ENCODE measurements at regions not wholly inside any gene's neighbourhood (a gene's known extent, or its start where the extent isn't known, plus 50 kb on each side); places are given as distances from the start of the nearest gene placed in this dataset.

DNA sequence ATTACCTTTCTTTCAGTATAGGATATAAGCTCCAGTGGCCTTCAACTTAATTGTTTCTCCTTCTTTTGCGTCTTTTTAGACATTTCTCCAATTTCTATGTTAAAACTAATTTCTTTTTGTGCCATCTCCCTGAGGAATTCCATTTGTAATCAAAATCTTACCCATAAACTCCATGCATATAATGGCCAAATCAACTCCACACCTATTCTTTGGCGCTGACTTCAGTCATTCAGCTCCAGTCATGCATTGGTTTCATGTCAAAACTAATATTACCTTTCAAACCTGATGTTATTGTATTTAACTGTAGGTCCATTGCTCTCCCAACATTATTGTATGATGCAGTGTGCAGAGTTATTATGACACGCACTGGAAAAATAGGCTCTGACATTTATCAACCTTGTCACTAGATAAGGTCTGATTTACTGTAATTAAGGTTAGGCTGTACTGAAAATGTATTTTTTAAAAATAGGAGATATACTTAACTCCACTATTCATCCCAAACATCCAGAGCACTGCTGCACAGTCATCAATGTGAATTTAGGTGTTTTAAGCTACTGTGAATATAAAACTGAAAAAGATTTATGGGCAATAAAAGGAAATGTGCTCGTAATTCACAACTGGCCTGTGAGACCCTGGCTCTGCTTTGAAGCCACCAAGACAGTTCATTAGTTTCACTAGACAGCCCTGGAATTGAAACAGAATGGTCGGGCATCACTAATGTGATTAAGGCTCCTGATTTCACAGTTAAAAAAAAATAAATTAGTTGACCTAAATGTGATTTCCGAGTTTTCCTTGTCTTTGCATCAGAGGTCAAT is 180.6 kb upstream of the GRIA4 start:
- intact Hi-C loops (cut with micrococcal nuclease), result no loop called here
- Mint-ChIP-seq H3K4me3 (no peak overlapping the region), H3K27ac (no peak overlapping the region), H3K4me1 (no peaks in the 10 kb centered on the region), H3K9me3 (ENCODE audit: insufficient read depth) (peaks cover 3% of the 10 kb centered on the region), H3K27me3 (no peaks in the 10 kb centered on the region)
- ATAC-seq (ENCODE audit: low read depth), result no peak
- Histone ChIP-seq H3K79me2 (ENCODE audit: control insufficient read depth, insufficient read depth, low read length) (no peaks in the 10 kb centered on the region), H3K27ac (ENCODE audit: low read length in 2 of 2) (no peak overlapping the region), H4K20me1 (ENCODE audit: control insufficient read depth, insufficient read depth, low read length, poor library complexity, severe bottlenecking) (no peaks in the 10 kb centered on the region), H3K4me1 (ENCODE audit: control insufficient read depth in 2 of 2, insufficient read depth in 2 of 2, low read length in 2 of 2) (no peaks in the 10 kb centered on the region), H2AFZ (ENCODE audit: insufficient read depth, low read depth, low read length, poor library complexity, severe bottlenecking) (no peak overlapping the region), H3K4me2 (replicated peaks; ENCODE audit: low read depth, low read length, poor library complexity, severe bottlenecking) (no peak overlapping the region), H3K36me3 (replicated peaks in 1 of 2; ENCODE audit: control extremely low read depth in 1 of 2, control insufficient read depth in 1 of 2, extremely low read depth in 1 of 2, insufficient read depth in 2 of 2, low read length in 1 of 2) (no peaks in the 10 kb centered on the region), H3K4me3 (ENCODE audit: control extremely low read depth in 1 of 5, extremely low read depth in 1 of 5, insufficient read depth in 1 of 5, low read depth in 2 of 5, low read length in 4 of 5) (no peak overlapping the region), H3K9ac (ENCODE audit: low read length) (no peak overlapping the region), H3K9me3 (ENCODE audit: control extremely low read depth in 1 of 3, control insufficient read depth in 2 of 3, insufficient read depth in 1 of 3, low read length in 2 of 3) (peaks cover 0 to 1% (median 0%) of the 10 kb centered on the region in 3 donors), H3K27me3 (replicated peaks in 1 of 4; ENCODE audit: control extremely low read depth in 1 of 4, control insufficient read depth in 3 of 4, insufficient read depth in 4 of 4, low read length in 3 of 4) (no peaks in the 10 kb centered on the region)
- ChIA-PET CTCF (no interaction called here), POLR2A (no interaction called here)
- no peak for DNase-seq
- TF ChIP-seq EZH2 (IDR thresholded peaks at IDR 0.05; ENCODE audit: borderline replicate concordance, insufficient read depth, low read depth, low read length, poor library complexity, severe bottlenecking), result no peak
- TF ChIP-seq, protein P1, sequence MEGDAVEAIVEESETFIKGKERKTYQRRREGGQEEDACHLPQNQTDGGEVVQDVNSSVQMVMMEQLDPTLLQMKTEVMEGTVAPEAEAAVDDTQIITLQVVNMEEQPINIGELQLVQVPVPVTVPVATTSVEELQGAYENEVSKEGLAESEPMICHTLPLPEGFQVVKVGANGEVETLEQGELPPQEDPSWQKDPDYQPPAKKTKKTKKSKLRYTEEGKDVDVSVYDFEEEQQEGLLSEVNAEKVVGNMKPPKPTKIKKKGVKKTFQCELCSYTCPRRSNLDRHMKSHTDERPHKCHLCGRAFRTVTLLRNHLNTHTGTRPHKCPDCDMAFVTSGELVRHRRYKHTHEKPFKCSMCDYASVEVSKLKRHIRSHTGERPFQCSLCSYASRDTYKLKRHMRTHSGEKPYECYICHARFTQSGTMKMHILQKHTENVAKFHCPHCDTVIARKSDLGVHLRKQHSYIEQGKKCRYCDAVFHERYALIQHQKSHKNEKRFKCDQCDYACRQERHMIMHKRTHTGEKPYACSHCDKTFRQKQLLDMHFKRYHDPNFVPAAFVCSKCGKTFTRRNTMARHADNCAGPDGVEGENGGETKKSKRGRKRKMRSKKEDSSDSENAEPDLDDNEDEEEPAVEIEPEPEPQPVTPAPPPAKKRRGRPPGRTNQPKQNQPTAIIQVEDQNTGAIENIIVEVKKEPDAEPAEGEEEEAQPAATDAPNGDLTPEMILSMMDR (IDR thresholded peaks at IDR 0.05), result no peak
- WGBS (ENCODE audit: insufficient coverage), result 60% methylated on average over 1 of the region's 6 CpGs

DNA sequence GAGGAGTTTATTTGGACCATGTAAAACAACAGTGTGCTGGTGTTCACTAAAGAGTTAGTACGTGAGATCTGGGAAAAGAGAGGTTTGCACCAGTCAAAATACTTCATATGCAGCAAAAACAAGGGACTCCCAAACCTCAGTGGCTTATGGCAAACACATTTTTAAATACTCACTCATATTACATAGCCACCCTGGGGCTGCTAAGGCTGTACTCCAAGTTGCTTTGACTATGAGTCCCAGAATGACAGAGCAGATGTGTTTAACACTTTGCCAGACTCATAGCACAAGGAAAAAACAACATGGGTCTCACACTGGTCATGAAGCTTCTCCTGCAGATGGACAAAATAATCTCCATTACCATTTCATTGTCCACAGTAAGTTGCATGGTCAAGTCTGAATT is 202.8 kb upstream of the GRIA4 start:
- Histone ChIP-seq H3K9ac (ENCODE audit: low read length) (no peak overlapping the region), H3K4me1 (ENCODE audit: control insufficient read depth in 2 of 2, insufficient read depth in 2 of 2, low read length in 2 of 2) (no peaks in the 10 kb centered on the region), H3K4me3 (ENCODE audit: control extremely low read depth in 1 of 5, extremely low read depth in 1 of 5, insufficient read depth in 1 of 5, low read depth in 2 of 5, low read length in 4 of 5) (no peak overlapping the region), H3K27ac (ENCODE audit: low read length in 2 of 2) (no peak overlapping the region), H3K79me2 (ENCODE audit: control insufficient read depth, insufficient read depth, low read length) (no peaks in the 10 kb centered on the region), H3K4me2 (replicated peaks; ENCODE audit: low read depth, low read length, poor library complexity, severe bottlenecking) (no peak overlapping the region), H3K36me3 (replicated peaks in 1 of 2; ENCODE audit: control extremely low read depth in 1 of 2, control insufficient read depth in 1 of 2, extremely low read depth in 1 of 2, insufficient read depth in 2 of 2, low read length in 1 of 2) (no peaks in the 10 kb centered on the region), H2AFZ (ENCODE audit: insufficient read depth, low read depth, low read length, poor library complexity, severe bottlenecking) (no peak overlapping the region), H3K27me3 (replicated peaks in 1 of 4; ENCODE audit: control extremely low read depth in 1 of 4, control insufficient read depth in 3 of 4, insufficient read depth in 4 of 4, low read length in 3 of 4) (no peaks in the 10 kb centered on the region), H4K20me1 (ENCODE audit: control insufficient read depth, insufficient read depth, low read length, poor library complexity, severe bottlenecking) (no peaks in the 10 kb centered on the region), H3K9me3 (ENCODE audit: control extremely low read depth in 1 of 3, control insufficient read depth in 2 of 3, insufficient read depth in 1 of 3, low read length in 2 of 3) (no peaks in the 10 kb centered on the region)
- no peak overlapping the region for H3K27ac Mint-ChIP-seq
- intact Hi-C loops (cut with micrococcal nuclease), result no loop called here
- H3K4me1 Mint-ChIP-seq, result no peaks in the 10 kb centered on the region
- H3K4me3 Mint-ChIP-seq, result no peak overlapping the region
- H3K27me3 Mint-ChIP-seq, result no peaks in the 10 kb centered on the region
- H3K9me3 Mint-ChIP-seq (ENCODE audit: insufficient read depth), result no peaks in the 10 kb centered on the region
- no peak for ATAC-seq (ENCODE audit: low read depth)
- CTCF ChIA-PET, result no interaction called here
- DNase-seq, result no peak
- TF ChIP-seq, protein P1 (IDR thresholded peaks at IDR 0.05), result no peak
- no peak for TF ChIP-seq EZH2 (IDR thresholded peaks at IDR 0.05; ENCODE audit: borderline replicate concordance, insufficient read depth, low read depth, low read length, poor library complexity, severe bottlenecking)
- POLR2A ChIA-PET, result no interaction called here
- WGBS (ENCODE audit: insufficient coverage), result no CpG with 5 or more reads among the region's 1 CpG

Measured in B cell (primary cell).